Ramos (cell line): ENCODE measurements at regions not wholly inside any gene's neighbourhood (a gene's known extent, or its start where the extent isn't known, plus 50 kb on each side); places are given as distances from the start of the nearest gene placed in this dataset.

Experiments
- in situ Hi-C: fragments of 300-500 bp; cut with MboI; formaldehyde crosslinking; loops from one replicate; pipeline ENCODE4 v1.14.3; 2022; ENCODE audit warnings: low sequenced_read_pairs; ENCODE audit not compliant: unreplicated experiment

GRCh38 chr13:99722931-99723330 lies 221.7 kb downstream of the TM9SF2 start:
- in situ Hi-C loops = no loop called here

GRCh38 chr13:99722338-99722818 lies 221.1 kb downstream of the TM9SF2 start:
- in situ Hi-C loops = no loop called here

- in situ Hi-C loops = no loop called here
These were observed 220.5 kb downstream of the TM9SF2 start for GRCh38 chr13:99721606-99722337.

GRCh38 chr13:99717959-99718674 lies 216.8 kb downstream of the TM9SF2 start:
- in situ Hi-C loops = no loop called here

GRCh38 chr13:99709134-99709533 lies 207.9 kb downstream of the TM9SF2 start:
- in situ Hi-C loops = no loop called here

- in situ Hi-C loops = no loop called here
These were observed 203.1 kb downstream of the TM9SF2 start for GRCh38 chr13:99704390-99704789.

GRCh38 chr13:99703908-99704307 lies 202.6 kb downstream of the TM9SF2 start:
- in situ Hi-C loops = no loop called here

- in situ Hi-C loops = no loop called here
These were observed 201.5 kb downstream of the TM9SF2 start for GRCh38 chr13:99702687-99703319.

GRCh38 chr13:99700468-99700867 lies 199.2 kb downstream of the TM9SF2 start:
- in situ Hi-C loops = no loop called here

- in situ Hi-C loops = no loop called here
These were observed 197.5 kb downstream of the TM9SF2 start for GRCh38 chr13:99698816-99699099.

- in situ Hi-C loops = no loop called here
These were observed 196.9 kb downstream of the TM9SF2 start for GRCh38 chr13:99698010-99698815.

GRCh38 chr13:99695857-99696256 lies 194.6 kb downstream of the TM9SF2 start:
- in situ Hi-C loops = no loop called here

GRCh38 chr13:99693852-99694611 lies 192.8 kb downstream of the TM9SF2 start:
- in situ Hi-C loops = no loop called here

- in situ Hi-C loops = no loop called here
These were observed 192.1 kb downstream of the TM9SF2 start for GRCh38 chr13:99693351-99693750.

GRCh38 chr13:99692854-99693253 lies 191.6 kb downstream of the TM9SF2 start:
- in situ Hi-C loops = no loop called here

- in situ Hi-C loops = no loop called here
These were observed 190.3 kb downstream of the TM9SF2 start for GRCh38 chr13:99691552-99691951.

- in situ Hi-C loops = no loop called here
These were observed 189.3 kb downstream of the TM9SF2 start for GRCh38 chr13:99690426-99691174.

- in situ Hi-C loops = no loop called here
These were observed 188.7 kb downstream of the TM9SF2 start for GRCh38 chr13:99689955-99690354.

- in situ Hi-C loops = no loop called here
These were observed 187.5 kb downstream of the TM9SF2 start for GRCh38 chr13:99688776-99689175.
